Activated B cell treated with CpG ODN at 0.5 μM for 24 hours (primary cell): ENCODE measurements at regions not wholly inside any gene's neighbourhood (a gene's known extent, or its start where the extent isn't known, plus 50 kb on each side); places are given as distances from the start of the nearest gene placed in this dataset.

ENCODE experiments used
- ATAC-seq: fragments of 200-7000 bp; cut with Tn5 transposase; one replicate; pipeline ENCODE4 v1.10.0; 2021; ENCODE audit warnings: low read depth, mild to moderate bottlenecking, moderate library complexity
- CTCF ChIA-PET: fragments of 350-600 bp; sonication (Branson Sonifier 250); formaldehyde crosslinking; loops from one replicate; lab custom pipeline; 2021; ENCODE audit warnings: antibody characterized with exemption; lab: Charles Lee
- POLR2A ChIA-PET: fragments of 350-600 bp; sonication (Branson Sonifier 250); formaldehyde crosslinking; loops from one replicate; lab custom pipeline; 2021; ENCODE audit warnings: antibody characterized with exemption; lab: Charles Lee
- DNase-seq: peaks from one replicate; pipeline ENCODE4 v3.0.0; 2022
- H3K27ac Mint-ChIP-seq: one replicate; pipeline ENCODE4 v1.8.0; 2020; ENCODE audit warnings: mixed read lengths
- H3K27me3 Mint-ChIP-seq: one replicate; pipeline ENCODE4 v1.8.0; 2021; ENCODE audit warnings: mixed read lengths
- H3K36me3 Mint-ChIP-seq: one replicate; pipeline ENCODE4 v1.8.0; 2021; ENCODE audit warnings: low read depth, mixed read lengths
- H3K4me1 Mint-ChIP-seq: one replicate; pipeline ENCODE4 v1.8.0; 2021; ENCODE audit warnings: mixed read lengths
- H3K4me3 Mint-ChIP-seq: one replicate; pipeline ENCODE4 v1.8.0; 2020; ENCODE audit warnings: mild to moderate bottlenecking, mixed read lengths
- H3K9me3 Mint-ChIP-seq: one replicate; pipeline ENCODE4 v1.8.0; 2020; ENCODE audit warnings: mixed read lengths
- intact Hi-C: fragments of 100-400 bp; cut with micrococcal nuclease; formaldehyde crosslinking; loops from one replicate; pipeline ENCODE4 v1.15.1; 2024
- TF ChIP-seq, protein P1 (sequence below): fragments of 200-600 bp; IDR thresholded peaks from one replicate; pipeline ENCODE4 v1.8.0; 2022; ENCODE audit warnings: antibody characterized with exemption, mild to moderate bottlenecking

GRCh38 chr7:57361406-57361805 is 88.6 kb upstream of the ZNF716 start:
- CTCF ChIA-PET = no interaction called here
- POLR2A ChIA-PET = no interaction called here
- DNase-seq = no peak
- Mint-ChIP-seq H3K36me3 (no peaks in the 10 kb centered on the region), H3K27me3 (no peaks in the 10 kb centered on the region), H3K27ac (no peak overlapping the region), H3K4me3 (no peak overlapping the region), H3K9me3 (peaks cover 23% of the 10 kb centered on the region), H3K4me1 (no peaks in the 10 kb centered on the region)
- ATAC-seq = no peak
- intact Hi-C loops = no loop called here
- TF ChIP-seq, protein P1, sequence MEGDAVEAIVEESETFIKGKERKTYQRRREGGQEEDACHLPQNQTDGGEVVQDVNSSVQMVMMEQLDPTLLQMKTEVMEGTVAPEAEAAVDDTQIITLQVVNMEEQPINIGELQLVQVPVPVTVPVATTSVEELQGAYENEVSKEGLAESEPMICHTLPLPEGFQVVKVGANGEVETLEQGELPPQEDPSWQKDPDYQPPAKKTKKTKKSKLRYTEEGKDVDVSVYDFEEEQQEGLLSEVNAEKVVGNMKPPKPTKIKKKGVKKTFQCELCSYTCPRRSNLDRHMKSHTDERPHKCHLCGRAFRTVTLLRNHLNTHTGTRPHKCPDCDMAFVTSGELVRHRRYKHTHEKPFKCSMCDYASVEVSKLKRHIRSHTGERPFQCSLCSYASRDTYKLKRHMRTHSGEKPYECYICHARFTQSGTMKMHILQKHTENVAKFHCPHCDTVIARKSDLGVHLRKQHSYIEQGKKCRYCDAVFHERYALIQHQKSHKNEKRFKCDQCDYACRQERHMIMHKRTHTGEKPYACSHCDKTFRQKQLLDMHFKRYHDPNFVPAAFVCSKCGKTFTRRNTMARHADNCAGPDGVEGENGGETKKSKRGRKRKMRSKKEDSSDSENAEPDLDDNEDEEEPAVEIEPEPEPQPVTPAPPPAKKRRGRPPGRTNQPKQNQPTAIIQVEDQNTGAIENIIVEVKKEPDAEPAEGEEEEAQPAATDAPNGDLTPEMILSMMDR = no peak

DNA sequence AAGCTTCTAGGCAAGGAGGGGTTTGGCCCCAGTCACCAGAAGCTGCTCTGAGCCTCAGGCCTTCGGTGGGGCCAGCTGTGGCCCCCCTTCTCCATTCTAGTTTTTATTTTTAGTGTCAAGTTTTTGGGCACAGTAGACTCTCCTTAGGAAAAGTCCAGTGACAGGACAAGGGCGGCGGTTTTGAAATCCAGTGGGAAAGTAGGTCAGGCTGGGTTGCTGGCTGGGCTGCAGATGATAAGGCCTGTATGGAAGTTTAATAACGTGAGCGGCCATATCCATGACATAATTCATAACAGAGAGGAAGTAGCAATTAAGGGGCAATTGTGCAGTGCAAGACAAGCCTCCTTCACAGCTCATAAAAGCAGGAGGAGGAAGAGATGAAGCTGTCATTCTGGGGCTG is 87.1 kb upstream of the ZNF716 start:
- TF ChIP-seq, protein P1 = no peak
- Mint-ChIP-seq H3K36me3 (no peaks in the 10 kb centered on the region), H3K27ac (no peak overlapping the region), H3K27me3 (no peaks in the 10 kb centered on the region), H3K4me3 (no peak overlapping the region), H3K4me1 (no peaks in the 10 kb centered on the region), H3K9me3 (peaks cover 25% of the 10 kb centered on the region)
- ChIA-PET CTCF (no interaction called here), POLR2A (no interaction called here)
- DNase-seq = no peak
- intact Hi-C loops = no loop called here
- ATAC-seq = no peak

- TF ChIP-seq, protein P1 = no peak
- peaks cover 25% of the 10 kb centered on the region for H3K9me3 Mint-ChIP-seq
These were observed 86.7 kb upstream of the ZNF716 start for GRCh38 chr7:57363321-57363720.

DNA sequence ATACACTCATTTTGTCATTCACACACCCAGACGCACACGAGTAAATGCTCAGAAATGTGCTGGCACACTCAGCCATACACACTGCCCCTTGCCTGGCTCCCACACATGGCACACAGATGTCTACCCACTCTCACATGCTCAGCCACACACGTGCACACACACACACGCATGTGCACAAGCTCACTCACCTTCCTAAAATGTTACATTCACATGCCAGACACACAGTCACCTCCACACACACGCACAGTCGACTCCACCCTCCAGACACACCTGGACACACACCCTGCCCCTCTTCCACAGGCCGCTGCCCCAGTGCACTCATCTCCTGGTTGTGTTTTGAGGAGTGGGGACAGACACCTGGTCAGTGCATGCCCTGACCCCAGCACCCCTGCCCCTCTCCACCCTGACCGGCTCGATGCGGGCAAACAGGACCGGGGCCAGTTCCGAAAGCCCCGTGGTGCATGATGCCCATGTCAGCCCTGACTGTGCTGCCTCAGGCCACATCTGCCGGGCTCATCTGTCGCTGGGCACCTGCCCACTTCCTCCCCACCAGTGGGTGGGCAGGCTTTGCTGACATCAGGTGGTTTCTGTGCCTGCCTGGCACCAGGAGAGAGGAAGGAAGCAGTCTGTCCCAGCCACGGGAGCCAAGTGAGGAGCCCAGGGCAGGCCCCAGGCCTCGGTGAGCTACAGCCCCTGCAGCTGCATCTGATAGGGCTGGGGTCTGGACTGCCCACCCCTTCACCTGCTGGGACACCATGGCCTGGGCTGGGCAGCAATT is 84.9 kb upstream of the ZNF716 start:
- H3K4me1 Mint-ChIP-seq = no peaks in the 10 kb centered on the region
- DNase-seq (no peak), ATAC-seq (no peak)
- H3K4me3 Mint-ChIP-seq = no peak overlapping the region
- no peaks in the 10 kb centered on the region for H3K36me3 Mint-ChIP-seq
- intact Hi-C loops = no loop called here
- TF ChIP-seq, protein P1 = no peak
- POLR2A ChIA-PET = no interaction called here
- CTCF ChIA-PET = no interaction called here
- H3K9me3 Mint-ChIP-seq = peaks cover 22% of the 10 kb centered on the region
- no peak overlapping the region for H3K27ac Mint-ChIP-seq
- no peaks in the 10 kb centered on the region for H3K27me3 Mint-ChIP-seq

More at GRCh38 chr7:57363321-57363720, 86.7 kb upstream of the ZNF716 start:
- H3K4me1 Mint-ChIP-seq = no peaks in the 10 kb centered on the region
- no peak for ATAC-seq
- no peaks in the 10 kb centered on the region for H3K27me3 Mint-ChIP-seq
- H3K4me3 Mint-ChIP-seq = no peak overlapping the region
- ChIA-PET CTCF (no interaction called here), POLR2A (no interaction called here)
- no peak for DNase-seq
- intact Hi-C loops = no loop called here
- no peaks in the 10 kb centered on the region for H3K36me3 Mint-ChIP-seq
- H3K27ac Mint-ChIP-seq = no peak overlapping the region

DNA sequence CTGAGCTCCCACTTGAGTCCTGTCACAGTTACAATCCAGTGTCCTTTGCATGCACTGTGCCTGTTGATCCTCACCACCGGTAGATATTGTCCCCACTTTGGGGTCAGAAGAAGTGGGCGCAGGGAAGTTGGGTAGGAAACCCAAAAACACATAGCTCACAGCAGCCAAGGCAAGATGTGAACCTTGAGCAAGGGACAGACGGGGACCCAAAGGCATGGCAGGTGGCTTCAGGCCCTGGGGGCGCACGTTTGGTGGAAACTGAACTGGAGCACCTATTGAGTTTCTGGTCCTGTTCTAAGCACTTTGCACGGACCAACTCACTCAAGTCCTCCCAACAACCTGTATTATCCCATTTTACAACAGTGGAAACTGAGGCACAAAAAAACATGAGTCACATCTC is 82.8 kb upstream of the ZNF716 start:
- Mint-ChIP-seq H3K9me3 (peaks cover 23% of the 10 kb centered on the region), H3K4me3 (no peak overlapping the region), H3K27ac (no peak overlapping the region), H3K36me3 (no peaks in the 10 kb centered on the region), H3K4me1 (no peaks in the 10 kb centered on the region), H3K27me3 (no peaks in the 10 kb centered on the region)
- no peak for DNase-seq
- ATAC-seq = no peak
- TF ChIP-seq, protein P1 = no peak
- ChIA-PET CTCF (no interaction called here), POLR2A (no interaction called here)
- intact Hi-C loops = no loop called here
